Stimulated activated CD8-positive, alpha-beta memory T cell treated with anti-CD3 and anti-CD28 coated beads, Interleukin-12 subunit alpha, Interleukin-12 subunit beta, amount 100 ng/mL, for 1 hour (primary cell): ENCODE measurements at regions not wholly inside any gene's neighbourhood (a gene's known extent, or its start where the extent isn't known, plus 50 kb on each side); places are given as distances from the start of the nearest gene placed in this dataset.

Experiments used
- DNase-seq: peaks from one replicate; pipeline ENCODE4 v3.0.0-alpha.2; 2020; ENCODE audit warnings: low read depth

DNA sequence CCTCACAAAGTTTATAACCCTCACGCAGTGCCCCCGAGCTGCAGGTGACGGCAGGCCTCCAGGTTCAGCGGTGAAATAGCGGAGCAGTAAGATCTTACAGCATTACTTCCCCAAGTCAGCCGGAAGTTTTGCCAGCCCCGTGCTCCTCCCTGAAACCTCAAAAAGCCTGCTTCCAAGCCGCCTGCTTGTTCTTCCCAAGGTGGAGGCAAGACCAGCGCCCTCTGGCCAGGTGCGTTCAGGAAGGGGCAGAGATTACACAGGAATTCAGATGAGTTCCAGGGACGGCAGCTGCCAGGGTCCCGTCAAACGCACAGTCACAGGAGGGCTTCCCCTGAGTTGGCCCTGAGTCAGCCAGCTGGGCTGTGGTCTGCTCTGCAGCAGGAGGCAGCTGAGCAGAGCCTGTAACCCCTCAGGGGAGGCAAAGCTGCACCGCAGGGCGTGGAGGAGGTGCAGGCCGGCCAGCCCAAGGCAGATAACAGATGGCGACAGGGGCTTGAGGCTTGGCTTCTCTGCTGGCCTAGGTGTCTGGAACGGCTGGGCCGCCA is 124.1 kb upstream of the RPS6KA2 start:
- no peak for DNase-seq

DNA sequence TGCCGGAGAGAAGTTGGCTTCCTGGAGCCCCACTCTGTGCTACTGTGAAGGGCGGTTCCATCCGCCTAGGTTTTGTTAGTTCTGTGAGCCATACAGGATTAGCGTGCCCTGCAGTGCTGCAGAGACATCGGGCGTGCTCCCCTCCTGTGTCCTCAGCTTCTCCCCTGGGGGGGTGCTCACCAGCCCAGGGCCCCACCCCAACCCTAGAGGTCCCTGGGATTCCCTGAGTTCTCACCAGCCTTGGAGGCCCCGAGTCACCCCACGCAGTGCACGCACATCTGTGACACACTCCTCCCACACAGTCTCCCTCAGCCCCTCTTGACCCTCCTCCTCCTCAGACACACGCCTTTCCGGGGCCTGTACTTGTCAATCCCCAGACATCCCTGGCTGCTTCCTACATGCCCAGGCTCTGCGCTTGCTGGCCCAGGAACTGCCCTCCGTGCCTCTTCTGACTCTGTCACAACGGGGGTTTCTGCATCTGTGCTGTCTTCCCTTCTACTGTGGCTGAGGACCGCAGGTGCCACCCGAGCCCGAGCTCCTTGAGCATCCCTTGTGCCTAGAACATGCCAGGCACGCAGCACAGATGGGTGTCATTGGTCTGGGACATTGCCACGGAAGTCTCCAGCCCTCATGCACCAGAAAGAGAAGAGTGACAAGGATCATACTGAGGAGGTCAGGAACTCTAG is 123.2 kb upstream of the RPS6KA2 start:
- DNase-seq, result no peak

DNA sequence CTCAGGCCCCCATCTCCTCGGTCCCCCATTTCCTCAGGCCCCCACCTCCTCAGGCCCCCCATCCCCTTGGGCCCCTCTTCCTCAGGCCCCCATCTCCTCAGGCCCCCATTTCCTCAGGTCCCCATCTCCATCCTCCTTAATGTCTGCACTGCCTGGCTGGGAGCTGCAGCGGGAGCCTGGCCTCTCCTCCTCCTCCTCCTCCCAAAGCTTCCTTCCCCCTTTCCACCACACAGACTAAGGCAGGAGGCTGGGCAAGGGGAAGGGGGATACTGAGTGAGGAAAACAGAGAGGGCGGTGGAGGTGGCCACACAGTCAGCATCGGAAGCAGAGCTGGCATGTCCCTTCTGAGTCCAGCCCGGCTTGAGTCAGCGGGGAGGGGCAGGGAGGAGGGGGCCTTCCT is 122.6 kb upstream of the RPS6KA2 start:
- no peak for DNase-seq

DNA sequence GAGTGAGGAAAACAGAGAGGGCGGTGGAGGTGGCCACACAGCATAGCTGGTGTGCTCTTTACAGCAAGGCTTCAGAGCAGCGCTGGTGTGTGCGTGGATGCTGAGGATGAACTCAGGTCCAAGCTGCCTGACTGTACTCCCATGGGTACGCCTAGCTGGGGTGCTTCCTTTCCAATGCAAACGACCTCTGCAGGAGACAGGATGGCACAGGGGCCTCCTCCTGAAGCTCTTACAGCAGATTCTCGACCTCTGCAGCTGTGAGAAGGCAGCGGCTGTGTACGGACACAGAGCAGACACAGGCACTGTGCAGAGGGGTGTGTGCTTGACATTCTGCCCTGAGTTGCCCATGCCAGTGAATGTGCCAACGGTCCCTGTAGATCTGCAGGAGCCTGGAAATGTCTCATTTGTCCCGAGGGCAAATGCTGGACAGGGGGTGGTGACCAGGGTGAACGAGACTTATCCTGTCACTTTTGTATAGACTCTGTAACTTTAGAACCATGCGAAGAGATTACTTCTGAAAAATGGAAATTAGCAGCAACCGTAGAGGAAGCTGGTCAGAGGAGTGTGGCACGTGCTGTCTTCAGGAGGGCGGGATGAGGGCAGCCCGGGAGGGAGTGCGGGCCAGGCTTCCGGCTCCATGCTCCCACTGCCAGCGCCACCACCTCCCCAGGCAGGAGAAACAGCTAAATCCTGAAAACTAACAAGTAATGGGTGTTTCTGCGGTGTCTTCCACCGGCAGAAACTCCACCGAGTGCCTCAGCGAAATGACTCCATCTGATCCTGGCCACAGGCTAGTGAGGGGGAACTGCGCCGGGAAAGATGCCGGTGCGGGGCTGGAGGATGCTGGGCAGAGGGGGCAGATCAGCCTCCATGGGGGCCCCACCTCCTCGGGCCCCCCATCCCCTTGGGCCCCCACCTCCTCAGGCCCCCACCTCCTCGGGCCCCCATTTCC is 120.9 kb upstream of the RPS6KA2 start:
- no peak for DNase-seq

DNA sequence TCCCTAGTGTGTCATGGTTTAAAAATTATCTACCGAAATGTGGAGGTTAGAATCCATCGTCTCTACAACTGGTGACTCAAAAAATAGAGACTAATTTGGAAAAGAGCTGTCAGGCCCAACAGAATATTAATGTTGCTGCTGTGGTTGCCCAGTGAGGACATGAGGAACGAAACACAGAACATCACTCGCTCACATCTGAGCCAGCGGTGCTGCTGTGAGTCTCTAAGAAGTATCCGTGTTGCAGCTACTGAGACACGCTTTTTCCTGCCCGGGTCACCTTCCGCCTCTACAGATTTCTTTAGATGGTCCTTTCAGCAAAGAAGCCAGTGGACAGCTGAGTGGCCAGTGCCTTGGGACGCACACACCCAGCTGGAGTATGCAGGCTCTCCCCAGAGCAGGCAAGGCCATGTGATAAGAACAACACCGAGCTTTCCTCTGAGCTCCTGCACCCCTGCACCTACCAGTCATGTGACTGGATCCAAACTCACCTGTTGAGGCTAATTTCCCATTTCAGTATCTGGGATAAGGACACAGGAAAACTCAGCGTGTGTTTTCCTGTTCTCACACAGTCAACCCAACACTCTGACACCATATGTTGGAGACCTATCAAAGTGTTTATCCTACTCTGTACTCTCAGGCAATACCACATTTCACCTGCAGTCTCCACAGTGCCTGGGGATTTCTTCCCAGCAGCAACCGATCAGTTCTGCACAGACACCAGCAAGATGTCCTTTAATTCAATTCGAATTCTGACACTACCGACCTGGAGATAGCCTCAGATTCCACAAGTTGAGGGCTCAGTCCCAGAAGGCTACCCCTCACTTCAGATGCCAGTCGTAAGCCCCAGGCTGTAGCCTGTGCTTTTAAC is 119.0 kb upstream of the RPS6KA2 start:
- DNase-seq, result no peak

DNA sequence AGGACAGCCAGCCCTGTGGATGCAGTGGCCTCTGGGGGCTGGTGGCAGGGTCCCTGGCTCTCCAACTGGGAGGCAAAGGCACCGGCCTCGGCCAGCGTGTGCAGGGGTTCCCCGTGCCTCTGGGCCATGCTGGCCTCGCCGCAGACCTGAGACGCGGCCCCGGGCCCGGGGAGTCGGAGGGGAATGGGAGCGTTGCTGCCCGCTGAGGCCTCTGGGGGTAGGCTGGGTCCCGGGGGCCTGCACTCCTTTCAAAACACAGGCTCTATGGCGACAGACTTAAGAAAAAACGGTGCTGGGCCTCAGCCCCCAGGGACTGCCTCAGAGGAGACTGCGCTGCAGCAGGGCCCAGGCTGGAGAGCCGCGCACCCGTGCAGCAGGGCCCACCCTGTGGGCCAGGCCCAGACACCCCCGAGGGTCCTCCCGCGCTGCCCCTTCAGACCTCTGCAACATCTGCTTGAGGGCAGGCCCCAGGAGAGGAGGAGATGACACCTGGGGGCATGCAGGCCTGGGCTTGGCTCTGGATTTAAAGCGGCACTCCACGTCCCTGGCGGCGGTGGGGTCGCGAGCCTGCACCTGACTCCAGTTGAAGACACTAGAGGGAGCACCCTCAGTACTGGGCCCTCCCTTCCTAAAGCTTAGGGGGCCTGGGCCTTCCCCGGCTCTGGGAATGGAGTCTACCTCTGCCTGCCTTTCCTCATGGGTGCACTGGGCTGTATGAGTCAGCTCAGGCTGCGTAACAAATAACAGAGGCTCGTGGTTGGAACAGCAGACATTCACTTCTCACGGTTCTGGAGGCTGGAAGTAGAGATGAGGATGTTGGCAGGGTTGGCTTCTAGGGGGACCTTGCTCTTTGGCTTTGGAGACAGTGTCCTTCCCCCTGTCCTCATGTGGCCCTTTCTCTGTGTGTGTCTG is 117.4 kb upstream of the RPS6KA2 start:
- no peak for DNase-seq

DNA sequence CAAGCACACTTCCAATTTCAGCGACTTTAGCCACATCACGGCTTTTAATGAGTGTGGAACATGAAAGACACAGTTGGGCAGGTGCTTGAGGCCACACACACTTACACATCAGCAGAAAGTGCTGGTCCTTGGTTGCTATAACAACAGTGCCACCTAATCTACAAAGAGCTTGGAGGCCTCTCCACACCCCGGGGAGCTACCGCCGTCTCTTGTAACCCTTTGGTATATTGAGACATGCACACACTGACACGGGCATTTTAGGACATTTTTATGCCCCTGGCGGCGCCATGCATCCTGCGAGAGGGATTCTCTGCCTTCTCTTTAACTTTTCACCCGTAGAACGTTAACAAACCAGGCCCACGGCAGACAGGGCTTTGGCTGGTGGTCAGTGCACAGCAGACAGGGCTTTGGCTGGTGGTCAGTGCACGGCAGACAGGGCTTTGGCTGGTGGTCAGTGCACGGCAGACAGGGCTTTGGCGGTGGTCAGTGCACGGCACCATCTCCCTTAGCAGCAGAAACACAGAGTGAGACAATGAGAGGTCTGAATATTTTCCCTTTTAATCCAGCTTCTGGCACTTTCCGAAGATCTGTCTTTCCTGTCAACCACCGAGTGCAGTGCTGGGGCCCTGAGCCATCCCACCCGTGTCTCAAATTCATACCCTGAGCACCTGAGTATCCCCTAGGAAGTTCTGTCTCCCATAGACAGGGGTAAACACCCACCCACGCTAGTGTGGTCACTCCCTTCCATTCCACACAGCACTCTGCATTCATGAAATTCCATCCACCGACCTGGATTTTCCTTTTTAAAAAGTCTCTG is 116.6 kb upstream of the RPS6KA2 start:
- DNase-seq, result no peak

DNA sequence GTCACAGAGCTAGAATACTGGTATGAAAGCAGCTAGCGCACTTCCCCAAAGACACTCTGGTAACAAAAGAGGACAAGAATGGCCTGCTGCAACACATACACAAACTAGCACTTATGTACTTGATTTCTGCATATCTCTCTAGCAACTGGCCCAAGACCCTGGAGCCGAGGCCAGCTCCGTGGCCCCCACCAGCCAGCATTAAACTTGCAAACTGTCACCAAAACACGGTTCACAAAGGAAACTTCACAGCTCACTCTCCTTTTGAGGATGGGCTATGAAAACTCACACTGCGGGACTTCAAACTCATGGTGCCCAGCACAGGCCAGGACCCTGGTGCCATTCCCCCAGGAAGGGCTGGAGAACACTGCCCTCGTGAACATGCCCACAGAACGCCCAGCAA is 115.9 kb upstream of the RPS6KA2 start:
- no peak for DNase-seq

DNA sequence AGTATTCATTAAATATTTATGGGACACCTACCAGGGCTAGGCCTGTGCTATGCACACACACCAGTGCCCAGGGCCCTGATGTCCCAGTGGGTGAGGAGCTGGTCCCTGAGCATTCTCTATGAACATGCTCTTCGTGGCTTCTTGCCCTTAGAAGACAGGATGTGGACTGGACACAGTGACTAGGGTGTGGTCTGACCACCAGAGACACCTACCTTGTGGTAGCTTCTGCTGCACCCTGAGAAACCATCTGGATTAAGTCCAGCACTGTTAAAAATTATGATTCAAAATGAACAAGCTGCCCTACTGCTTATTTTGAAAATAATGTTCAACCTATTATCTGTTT is 112.9 kb upstream of the RPS6KA2 start:
- DNase-seq, result no peak

DNA sequence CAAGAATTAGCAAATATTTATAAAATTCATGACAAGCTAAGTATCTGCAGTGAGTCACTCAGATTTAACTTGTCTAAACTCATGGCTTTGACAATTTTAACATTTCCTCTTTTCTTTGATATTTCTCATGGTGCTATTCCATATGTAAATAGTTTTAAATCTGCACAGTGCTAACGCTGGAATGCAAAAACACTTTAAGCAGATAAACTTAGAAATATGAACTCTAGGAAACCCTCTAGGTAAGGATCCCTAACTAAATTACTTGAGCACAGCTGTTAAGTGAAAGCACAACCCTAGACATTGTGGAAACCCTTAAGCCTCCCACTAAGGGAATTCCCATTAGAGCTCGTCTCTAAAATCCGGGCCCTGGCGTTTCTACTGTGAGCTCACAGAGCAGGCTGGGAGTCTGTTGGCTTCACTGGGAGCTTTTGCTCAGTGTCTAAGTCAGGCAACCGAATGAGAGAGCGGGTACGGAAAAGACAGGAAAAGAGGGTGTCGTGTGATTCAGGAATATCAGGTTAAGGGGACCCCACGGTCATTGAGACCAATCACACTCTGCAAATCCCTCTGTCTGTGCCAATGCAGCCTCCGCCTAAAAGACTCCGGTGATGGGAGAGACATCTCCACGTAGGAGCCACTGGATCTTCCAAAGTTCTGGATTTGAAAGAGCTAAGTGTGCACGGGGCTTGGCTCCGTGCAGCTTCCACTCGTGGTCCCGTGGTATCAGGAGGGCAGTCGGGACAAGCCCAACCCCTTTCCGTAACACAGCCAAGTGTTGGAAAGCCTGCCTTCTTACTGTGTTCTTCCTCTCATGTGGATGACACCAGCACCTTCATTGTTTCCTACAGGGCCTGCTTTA is 112.3 kb upstream of the RPS6KA2 start:
- no peak for DNase-seq

DNA sequence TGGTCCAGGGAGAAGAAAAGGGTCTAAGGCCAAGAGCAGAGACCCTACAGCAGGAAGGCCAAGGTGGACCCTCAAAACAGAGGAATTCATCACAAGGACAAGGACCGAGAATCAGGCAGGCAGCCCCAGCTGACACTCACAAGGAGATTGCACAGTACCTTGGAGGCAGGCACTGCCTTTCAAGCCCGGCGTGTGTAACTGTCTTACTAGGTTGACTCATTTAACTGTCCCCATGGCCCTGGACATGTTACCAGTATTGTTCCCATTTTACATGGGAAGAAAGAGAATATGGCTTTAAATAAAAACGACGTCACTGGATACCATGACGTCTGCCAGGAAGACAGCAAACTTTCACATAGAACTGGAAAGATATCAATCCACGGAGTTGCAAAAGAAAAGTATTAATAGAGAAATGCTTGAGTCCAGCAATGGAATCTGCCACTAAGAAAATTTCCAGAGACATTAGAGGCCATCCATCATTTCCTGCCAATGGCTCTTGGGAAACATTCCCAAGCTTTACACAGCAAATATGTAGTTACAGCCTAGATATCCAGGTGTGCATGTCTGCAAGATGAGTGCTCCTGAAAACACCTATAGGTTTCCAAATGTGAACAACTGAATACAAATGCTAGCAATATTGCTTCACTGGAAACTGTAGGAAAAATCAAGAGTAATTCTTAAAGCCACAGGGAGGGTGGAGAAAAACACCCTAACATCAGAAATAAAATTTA is 111.5 kb upstream of the RPS6KA2 start:
- no peak for DNase-seq

DNA sequence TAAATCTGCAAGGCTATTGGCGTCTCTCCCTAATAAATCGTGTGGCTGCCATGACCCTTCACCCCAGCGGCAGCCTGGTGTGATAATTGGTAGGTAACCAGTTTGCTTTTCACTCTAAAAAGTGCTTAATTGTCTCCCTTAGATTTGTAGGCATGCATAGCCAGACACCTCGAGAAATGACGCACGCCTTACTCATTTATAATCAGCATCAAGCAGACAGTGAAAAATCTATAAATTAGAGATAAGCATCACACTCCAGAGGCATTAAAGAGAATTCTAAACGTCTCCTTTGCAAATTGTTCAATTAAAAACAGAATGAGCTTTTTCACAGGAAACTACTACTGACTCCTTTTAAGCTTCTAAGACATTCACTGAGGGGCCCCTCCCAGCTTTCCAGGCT is 110.2 kb upstream of the RPS6KA2 start:
- no peak for DNase-seq

DNA sequence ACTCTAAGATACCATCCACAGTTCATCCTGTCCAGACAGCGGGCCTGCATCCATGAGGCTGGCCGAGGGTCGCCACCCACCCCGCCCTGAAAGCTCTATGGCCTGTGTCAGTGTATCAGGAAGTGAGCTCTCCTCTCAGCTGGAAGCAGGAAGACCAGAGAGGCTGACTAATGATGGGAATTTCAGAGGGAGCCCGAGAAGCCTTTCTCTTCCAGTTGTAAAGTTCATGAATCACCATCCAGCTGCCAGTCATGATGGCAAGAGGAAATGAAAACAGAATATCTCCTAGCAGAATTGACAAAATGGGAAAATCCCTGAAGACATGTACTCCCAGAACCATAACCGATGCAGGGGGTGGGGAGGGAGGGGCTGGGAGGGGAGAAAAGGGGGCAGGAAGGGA is 109.6 kb upstream of the RPS6KA2 start:
- DNase-seq, result no peak

DNA sequence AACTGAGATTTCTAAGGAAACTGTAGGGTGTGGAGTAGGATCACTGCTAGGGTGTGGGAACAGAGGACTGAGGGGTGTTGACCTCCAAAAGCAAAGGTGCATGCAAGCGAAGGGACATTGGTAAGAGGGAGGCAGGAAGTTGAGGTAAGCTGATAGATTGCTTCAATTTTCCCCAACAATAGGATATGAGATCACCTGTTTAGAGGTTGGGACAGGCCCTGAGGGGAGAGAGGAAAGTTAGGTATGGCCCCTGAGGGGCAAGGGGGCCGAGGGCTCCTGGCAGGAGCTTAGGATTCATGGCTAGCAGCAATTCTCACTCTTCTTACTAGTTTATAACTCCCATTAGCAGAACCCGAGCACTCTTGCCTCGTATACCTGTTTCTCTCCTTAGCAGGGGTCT is 106.8 kb upstream of the RPS6KA2 start:
- DNase-seq, result no peak

DNA sequence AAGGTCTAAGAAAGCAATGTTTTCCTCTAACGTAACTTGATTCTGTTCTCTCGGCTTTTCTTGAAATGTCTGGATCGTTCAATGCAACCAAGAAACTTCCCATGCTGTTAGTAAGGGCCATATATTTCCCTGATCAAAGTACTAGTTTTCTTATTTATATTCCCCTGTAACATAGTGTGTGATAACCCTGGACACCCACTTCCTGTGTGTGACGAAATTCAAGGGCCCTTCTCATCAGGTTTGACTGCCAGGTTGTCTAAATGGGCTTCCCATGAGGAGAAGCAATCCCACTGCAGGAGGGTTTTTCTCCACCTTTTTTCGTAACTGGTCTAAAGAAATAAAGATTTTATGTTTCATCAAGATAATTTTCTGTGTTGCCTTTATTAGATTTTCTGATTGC is 102.6 kb upstream of the RPS6KA2 start:
- DNase-seq, result no peak

DNA sequence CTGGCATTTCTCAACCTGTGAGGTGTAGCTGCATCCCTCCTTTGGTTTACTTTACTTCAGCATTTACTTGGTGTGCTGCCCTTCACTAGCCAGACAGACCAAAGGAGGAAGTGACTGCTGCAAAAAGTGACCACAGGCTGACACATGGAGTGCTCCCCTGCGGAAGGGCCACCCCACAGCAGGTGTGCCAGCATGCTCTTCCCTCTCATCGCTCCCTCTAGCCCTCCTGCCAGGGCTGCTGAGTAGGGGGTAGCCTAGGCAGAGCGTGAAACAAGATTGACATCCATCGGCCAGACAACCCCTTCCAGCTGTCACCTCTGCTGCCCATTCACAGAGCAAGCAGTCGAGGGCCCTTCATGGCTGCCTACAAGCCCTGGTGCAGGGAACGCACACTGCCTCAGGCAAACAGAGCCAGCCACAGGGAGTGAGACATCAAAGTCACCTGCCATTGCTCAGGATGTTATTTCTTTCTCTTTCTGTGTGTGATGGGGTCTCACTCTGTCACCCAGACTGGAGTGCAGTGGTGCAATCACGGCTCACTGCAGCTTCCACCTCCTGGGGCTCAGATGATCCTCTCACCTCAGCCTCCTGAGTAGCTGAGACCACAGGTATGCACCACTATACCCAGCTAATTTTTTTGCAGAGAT is 102.0 kb upstream of the RPS6KA2 start:
- no peak for DNase-seq

DNA sequence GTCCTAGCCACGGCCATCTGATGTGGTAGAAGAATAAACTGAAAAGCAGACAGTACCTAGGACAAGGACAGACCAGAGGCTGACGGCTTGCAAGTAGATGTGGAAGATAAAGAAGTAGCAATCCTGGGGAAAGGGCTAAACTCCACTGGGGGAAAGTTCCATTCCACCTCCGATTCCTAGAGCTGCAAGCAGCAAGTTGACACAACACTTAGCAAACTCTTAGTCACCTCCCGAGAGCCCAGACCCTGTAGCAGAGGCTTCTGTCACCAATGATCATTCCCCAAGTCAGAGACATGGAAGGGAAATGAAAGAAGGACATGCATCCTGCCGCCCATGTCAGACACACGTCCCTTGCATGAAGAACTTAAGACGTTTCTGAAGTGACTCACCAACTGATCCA is 99.2 kb upstream of the RPS6KA2 start:
- DNase-seq, result no peak

DNA sequence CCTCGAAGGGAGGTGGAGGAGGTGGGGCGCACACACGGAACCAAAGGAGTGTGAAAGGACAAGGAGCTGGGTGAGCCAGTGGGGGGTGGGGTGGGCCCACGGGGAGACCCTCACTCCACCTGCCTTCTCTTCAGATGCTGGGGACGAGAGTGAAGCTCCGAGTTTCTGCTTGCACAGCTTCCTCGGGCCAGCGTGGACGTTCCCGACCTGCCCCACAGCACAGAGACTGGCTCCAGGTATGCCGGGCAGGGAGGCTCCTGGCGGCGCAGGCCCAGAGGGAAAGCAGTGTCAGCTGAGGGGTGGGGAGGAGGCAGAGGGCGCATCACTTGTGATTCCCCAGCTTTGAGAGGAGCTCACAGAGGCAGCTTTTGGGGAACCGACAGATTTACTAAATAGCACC is 98.5 kb upstream of the RPS6KA2 start:
- no peak for DNase-seq
